OCI-LY1 (cell line): ENCODE measurements at regions not wholly inside any gene's neighbourhood (a gene's known extent, or its start where the extent isn't known, plus 50 kb on each side); places are given as distances from the start of the nearest gene placed in this dataset.

ENCODE experiments used
- H2AFZ ChIP-seq: fragments of 200-600 bp; sonication (generic), shearing (Covaris generic); 2 replicates; pipeline ENCODE4 v1.6.0; 2014; ENCODE audit warnings: antibody characterized with exemption, mild to moderate bottlenecking, low read length
- H3F3A ChIP-seq: fragments of 200-600 bp; sonication (generic), shearing (Covaris generic); 2 replicates; pipeline ENCODE4 v1.6.0; 2014; ENCODE audit warnings: mild to moderate bottlenecking, antibody characterized with exemption, low read length, moderate library complexity; ENCODE audit not compliant: insufficient read depth
- H3K27ac ChIP-seq: fragments of 200-600 bp; sonication (generic); 2 replicates; pipeline ENCODE4 v1.5.1; 2014; ENCODE audit warnings: low read length, mixed run types, mild to moderate bottlenecking, low read depth; ENCODE audit not compliant: poor library complexity, severe bottlenecking
- H3K27me3 ChIP-seq: fragments of 200-600 bp; sonication (generic); 2 replicates; pipeline ENCODE4 v1.6.0; 2014; ENCODE audit warnings: antibody characterized with exemption, mild to moderate bottlenecking, low read length, moderate library complexity; ENCODE audit not compliant: insufficient read depth
- H3K36me3 ChIP-seq: fragments of 200-600 bp; sonication (generic); 2 replicates; pipeline ENCODE4 v1.6.1; 2014; ENCODE audit warnings: mild to moderate bottlenecking, antibody characterized with exemption, low read length, moderate library complexity, mixed read lengths; ENCODE audit not compliant: insufficient read depth
- H3K4me1 ChIP-seq: fragments of 200-600 bp; sonication (generic); 2 replicates; pipeline ENCODE4 v1.5.1; 2014; ENCODE audit warnings: mild to moderate bottlenecking, low read length, moderate library complexity; ENCODE audit not compliant: insufficient read depth, severe bottlenecking
- H3K4me2 ChIP-seq: fragments of 200-600 bp; sonication (generic), shearing (Covaris generic); 2 replicates; pipeline ENCODE4 v1.6.1; 2014; ENCODE audit warnings: low read length
- H3K4me3 ChIP-seq: fragments of 200-600 bp; sonication (generic); 2 replicates; pipeline ENCODE4 v1.5.1; 2014; ENCODE audit warnings: low read length, low read depth, mild to moderate bottlenecking, mixed read lengths; ENCODE audit not compliant: poor library complexity, severe bottlenecking
- H3K79me2 ChIP-seq: fragments of 200-600 bp; shearing (Covaris generic); 2 replicates; pipeline ENCODE4 v1.6.1; 2016; ENCODE audit warnings: mixed run types, low read length, mixed read lengths; ENCODE audit not compliant: insufficient read depth
- H3K9ac ChIP-seq: fragments of 200-600 bp; sonication (generic), shearing (Covaris generic); 2 replicates; pipeline ENCODE4 v1.6.1; 2014; ENCODE audit warnings: mild to moderate bottlenecking, low read length, mixed read lengths
- H3K9me2 ChIP-seq: fragments of 200-600 bp; sonication (generic), shearing (Covaris generic); 2 replicates; pipeline ENCODE4 v1.6.1; 2014; ENCODE audit warnings: low read depth, mild to moderate bottlenecking, low read length, mixed read lengths
- H3K9me3 ChIP-seq: fragments of 200-600 bp; shearing (Covaris generic); 2 replicates; pipeline ENCODE4 v1.6.1; 2014; ENCODE audit warnings: low read length, mixed read lengths
- H4K20me1 ChIP-seq: fragments of 200-600 bp; sonication (generic), shearing (Covaris generic); 2 replicates; pipeline ENCODE4 v1.6.0; 2016; ENCODE audit warnings: mild to moderate bottlenecking, low read length; ENCODE audit not compliant: insufficient read depth
- CTCF ChIP-seq: fragments of 200-600 bp; sonication (generic), shearing (Covaris generic); IDR thresholded peaks from 2 replicates; pipeline ENCODE4 v1.5.1; 2017; ENCODE audit warnings: mild to moderate bottlenecking, antibody characterized with exemption, low read length, moderate library complexity, mixed read lengths
- EZH2 ChIP-seq: fragments of 200-600 bp; sonication (generic), shearing (Covaris generic); IDR thresholded peaks from 2 replicates; pipeline ENCODE4 v1.8.0; 2017; ENCODE audit warnings: borderline replicate concordance, mixed run types, mild to moderate bottlenecking, antibody characterized with exemption, low read length, moderate library complexity, mixed read lengths

GRCh38 chr7:66537876-66538275 is 90.8 kb upstream of the KCTD7 start:
- no peak overlapping the region for H2AFZ ChIP-seq
- H3K4me1 ChIP-seq: peaks cover 6% of the 10 kb centered on the region
- no peaks in the 10 kb centered on the region for H3K79me2 ChIP-seq
- H3K27ac ChIP-seq: no peak overlapping the region
- no peaks in the 10 kb centered on the region for H4K20me1 ChIP-seq
- H3K36me3 ChIP-seq: peaks cover 4% of the 10 kb centered on the region; the same call in 1 of the 2 replicates
- no peak overlapping the region for H3K9ac ChIP-seq
- H3F3A ChIP-seq: no peaks in the 10 kb centered on the region
- H3K9me2 ChIP-seq: no peaks in the 10 kb centered on the region
- TF ChIP-seq CTCF (no peak), EZH2 (no peak)
- no peaks in the 10 kb centered on the region for H3K9me3 ChIP-seq
- no peak overlapping the region for H3K4me2 ChIP-seq
- no peaks in the 10 kb centered on the region for H3K27me3 ChIP-seq
- H3K4me3 ChIP-seq: no peak overlapping the region

- Histone ChIP-seq H3K27ac (no peak overlapping the region), H3K4me2 (no peak overlapping the region), H3K79me2 (no peaks in the 10 kb centered on the region), H3K9me3 (no peaks in the 10 kb centered on the region), H3K27me3 (no peaks in the 10 kb centered on the region), H3K4me1 (peaks cover 19% of the 10 kb centered on the region), H3K9ac (no peak overlapping the region), H3K36me3 (peaks cover 7% of the 10 kb centered on the region; the same call in 1 of the 2 replicates), H2AFZ (no peak overlapping the region), H3F3A (no peaks in the 10 kb centered on the region), H3K4me3 (no peak overlapping the region), H3K9me2 (no peaks in the 10 kb centered on the region), H4K20me1 (no peaks in the 10 kb centered on the region)
- TF ChIP-seq CTCF (no peak), EZH2 (no peak)
Measured at GRCh38 chr7:66539264-66539623, 89.4 kb upstream of the KCTD7 start.

GRCh38 chr7:66539902-66540375 is 88.7 kb upstream of the KCTD7 start:
- no peaks in the 10 kb centered on the region for H3F3A ChIP-seq
- H3K36me3 ChIP-seq: peaks cover 11% of the 10 kb centered on the region; the same call in 1 of the 2 replicates
- no peaks in the 10 kb centered on the region for H3K79me2 ChIP-seq
- no peak overlapping the region for H2AFZ ChIP-seq
- H3K4me1 ChIP-seq: peaks cover 19% of the 10 kb centered on the region
- no peak overlapping the region for H3K9ac ChIP-seq
- H3K4me3 ChIP-seq: no peak overlapping the region
- H3K27me3 ChIP-seq: no peaks in the 10 kb centered on the region
- no peak for TF ChIP-seq EZH2
- TF ChIP-seq CTCF: no peak
- H3K9me2 ChIP-seq: no peaks in the 10 kb centered on the region
- H3K27ac ChIP-seq: no peak overlapping the region
- H3K9me3 ChIP-seq: no peaks in the 10 kb centered on the region
- no peaks in the 10 kb centered on the region for H4K20me1 ChIP-seq
- H3K4me2 ChIP-seq: no peak overlapping the region
